ENCODE measurements at regions not wholly inside any gene's neighbourhood (a gene's known extent, or its start where the extent isn't known, plus 50 kb on each side); places are given as distances from the start of the nearest gene placed in this dataset.
A peak's percentile ranks its signal among the peaks of the same experiment; 100 is the strongest.

GRCh38 chr1:198088360-198089071 lies 68.3 kb upstream of the NEK7 start:
- TF ChIP-seq, protein P1, sequence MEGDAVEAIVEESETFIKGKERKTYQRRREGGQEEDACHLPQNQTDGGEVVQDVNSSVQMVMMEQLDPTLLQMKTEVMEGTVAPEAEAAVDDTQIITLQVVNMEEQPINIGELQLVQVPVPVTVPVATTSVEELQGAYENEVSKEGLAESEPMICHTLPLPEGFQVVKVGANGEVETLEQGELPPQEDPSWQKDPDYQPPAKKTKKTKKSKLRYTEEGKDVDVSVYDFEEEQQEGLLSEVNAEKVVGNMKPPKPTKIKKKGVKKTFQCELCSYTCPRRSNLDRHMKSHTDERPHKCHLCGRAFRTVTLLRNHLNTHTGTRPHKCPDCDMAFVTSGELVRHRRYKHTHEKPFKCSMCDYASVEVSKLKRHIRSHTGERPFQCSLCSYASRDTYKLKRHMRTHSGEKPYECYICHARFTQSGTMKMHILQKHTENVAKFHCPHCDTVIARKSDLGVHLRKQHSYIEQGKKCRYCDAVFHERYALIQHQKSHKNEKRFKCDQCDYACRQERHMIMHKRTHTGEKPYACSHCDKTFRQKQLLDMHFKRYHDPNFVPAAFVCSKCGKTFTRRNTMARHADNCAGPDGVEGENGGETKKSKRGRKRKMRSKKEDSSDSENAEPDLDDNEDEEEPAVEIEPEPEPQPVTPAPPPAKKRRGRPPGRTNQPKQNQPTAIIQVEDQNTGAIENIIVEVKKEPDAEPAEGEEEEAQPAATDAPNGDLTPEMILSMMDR (conservative IDR thresholded peaks at IDR 0.05; ENCODE audit: low read depth), result peak; percentile 58
- H3K27ac ChIP-seq, result no peak overlapping the region
- POLR2A ChIA-PET (ENCODE audit: low non-redundant PET), result interaction anchor here (0.5 kb wide), 1 partner anchor 31 kb away, joined by 3 read pairs; no protein-coding TSS in a partner anchor
- CTCF ChIA-PET, result interaction anchor here (0.5 to 1.5 kb wide), 15 partner anchors 14 to 1161 kb away, joined by 3 to 7 read pairs (median 3); no protein-coding TSS in a partner anchor
- peak; percentile 65 for DNase-seq (ENCODE audit: low spot score)

DNA sequence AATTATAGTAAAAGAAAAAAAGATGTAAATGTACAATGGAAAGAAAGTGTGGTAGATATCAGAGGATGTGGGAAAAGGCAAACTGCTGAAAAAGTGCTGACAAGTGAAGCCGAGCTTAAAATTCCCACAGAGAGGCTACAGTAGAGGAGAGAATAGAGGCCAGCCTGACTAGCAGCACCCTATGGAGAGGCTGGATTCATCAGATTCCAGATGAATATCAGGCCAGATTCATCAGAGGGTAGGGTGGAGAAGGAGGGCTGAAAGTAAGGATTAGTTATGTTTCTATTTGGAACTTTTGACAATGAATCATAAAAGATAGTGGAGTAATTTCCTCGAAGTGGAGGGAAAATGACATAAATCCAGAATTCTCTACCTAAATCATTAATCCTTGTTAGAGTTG lies 60.4 kb upstream of the NEK7 start:
- TF ChIP-seq, protein P1 (conservative IDR thresholded peaks at IDR 0.05; ENCODE audit: low read depth), result no peak
- POLR2A ChIA-PET (ENCODE audit: low non-redundant PET), result interaction anchor here (1.0 kb wide), 1 partner anchor 60 kb away, joined by 3 read pairs; the partner anchor contains the start of gene NEK7
- H3K27ac ChIP-seq, result no peak overlapping the region
- no peak for DNase-seq (ENCODE audit: low spot score)
- CTCF ChIA-PET, result no interaction called here

DNA sequence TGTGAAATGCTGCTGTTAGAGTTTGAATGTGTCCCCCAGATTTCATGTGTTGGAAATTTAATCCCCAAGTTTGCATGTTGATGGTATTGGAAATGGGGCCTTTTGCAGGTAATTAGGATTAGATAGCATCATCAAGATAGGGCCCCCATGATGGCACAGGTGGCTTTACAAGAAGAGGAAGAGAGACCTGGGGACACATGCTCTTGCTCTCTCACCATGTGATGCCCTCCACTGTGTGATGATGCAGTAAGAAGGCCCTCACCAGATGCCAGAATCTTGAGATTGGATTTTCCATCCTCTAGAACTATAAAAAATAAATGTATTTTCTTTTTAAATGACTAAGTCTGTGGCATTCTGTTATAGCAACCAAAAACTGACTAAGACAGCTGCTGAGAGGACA lies 57.0 kb upstream of the NEK7 start:
- CTCF ChIA-PET, result interaction anchor here (0.7 kb wide), 1 partner anchor 919 kb away, joined by 3 read pairs; no protein-coding TSS in a partner anchor
- no peak for DNase-seq (ENCODE audit: low spot score)

GRCh38 chr1:198101716-198102453 lies 54.9 kb upstream of the NEK7 start:
- no peak overlapping the region for H3K27ac ChIP-seq
- CTCF ChIA-PET, result interaction anchor here (0.6 to 1.7 kb wide), 3 partner anchors 14 to 1104 kb away, joined by 3 to 4 read pairs (median 3); no protein-coding TSS in a partner anchor
- DNase-seq (ENCODE audit: low spot score), result no peak
- TF ChIP-seq, protein P1 (conservative IDR thresholded peaks at IDR 0.05; ENCODE audit: low read depth), result no peak
- POLR2A ChIA-PET (ENCODE audit: low non-redundant PET), result no interaction called here

More for the DNA sequence above, 57.0 kb upstream of the NEK7 start:
- POLR2A ChIA-PET (ENCODE audit: low non-redundant PET), result no interaction called here
- H3K27ac ChIP-seq, result no peak overlapping the region
- TF ChIP-seq, protein P1 (conservative IDR thresholded peaks at IDR 0.05; ENCODE audit: low read depth), result no peak

DNA sequence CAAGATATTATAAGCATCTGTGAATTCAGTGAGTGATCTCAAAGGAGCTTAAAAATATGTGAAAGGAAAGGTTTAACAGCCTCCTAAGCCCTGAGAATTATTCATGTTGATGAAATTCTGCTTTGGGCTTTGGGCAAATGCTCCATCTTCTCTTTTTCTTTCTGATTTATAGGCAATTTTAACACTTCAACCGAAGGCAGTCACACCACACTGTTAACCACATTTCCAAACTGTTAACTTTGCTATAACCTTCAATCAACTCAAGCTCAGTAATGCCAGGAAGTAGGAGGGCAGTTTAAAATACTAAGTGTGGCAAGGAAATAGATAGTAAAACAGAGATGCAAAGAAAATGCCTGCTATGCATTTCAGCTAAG lies 54.4 kb upstream of the NEK7 start:
- POLR2A ChIA-PET (ENCODE audit: low non-redundant PET), result no interaction called here
- CTCF ChIA-PET, result interaction anchor here (0.6 to 1.7 kb wide), 3 partner anchors 14 to 1105 kb away, joined by 3 to 4 read pairs (median 3); no protein-coding TSS in a partner anchor

GRCh38 chr1:198105185-198105584 lies 51.6 kb upstream of the NEK7 start:
- ChIA-PET POLR2A (ENCODE audit: low non-redundant PET) (no interaction called here), CTCF (interaction anchor here (0.9 kb wide), 1 partner anchor 51 kb away, joined by 4 read pairs; no protein-coding TSS in a partner anchor)
- TF ChIP-seq, protein P1 (conservative IDR thresholded peaks at IDR 0.05; ENCODE audit: low read depth), result no peak
- DNase-seq (ENCODE audit: low spot score), result no peak
- no peak overlapping the region for H3K27ac ChIP-seq

More for the DNA sequence above, 54.4 kb upstream of the NEK7 start:
- H3K27ac ChIP-seq, result no peak overlapping the region
- TF ChIP-seq, protein P1 (conservative IDR thresholded peaks at IDR 0.05; ENCODE audit: low read depth), result no peak
- DNase-seq (ENCODE audit: low spot score), result no peak
